GM18519 (cell line): ENCODE measurements at regions not wholly inside any gene's neighbourhood (a gene's known extent, or its start where the extent isn't known, plus 50 kb on each side); places are given as distances from the start of the nearest gene placed in this dataset.
"Not testable (repeated sequence)": the region's sequence is repeated elsewhere in the genome, so short reads cannot be mapped to it uniquely, and the experiment has no call there.

Experiments
- ATAC-seq: cut with Tn5 transposase; IDR thresholded peaks from one replicate; pipeline ENCODE4 v1.9.1; 2021; ENCODE audit warnings: mild to moderate bottlenecking, moderate library complexity; ENCODE audit not compliant: unreplicated experiment, low FRiP score

GRCh38 chr1:148432318-148432717 is 50.8 kb downstream of the PPIAL4G start:
- not testable (repeated sequence) for ATAC-seq

GRCh38 chr1:148429856-148430255 is 53.2 kb downstream of the PPIAL4G start:
- ATAC-seq = not testable (repeated sequence)

- ATAC-seq = not testable (repeated sequence)
Observed at GRCh38 chr1:148426940-148427611, 56.0 kb downstream of the PPIAL4G start.

GRCh38 chr1:148426385-148426784 is 56.7 kb downstream of the PPIAL4G start:
- not testable (repeated sequence) for ATAC-seq

GRCh38 chr1:148424143-148425003 is 58.7 kb downstream of the PPIAL4G start:
- ATAC-seq = not testable (repeated sequence)

- ATAC-seq = not testable (repeated sequence)
Observed at GRCh38 chr1:148422921-148423320, 60.2 kb downstream of the PPIAL4G start.

- not testable (repeated sequence) for ATAC-seq
Observed at GRCh38 chr1:148417241-148417640, 65.9 kb downstream of the PPIAL4G start.

- not testable (repeated sequence) for ATAC-seq
Observed at GRCh38 chr1:148413385-148413784, 69.7 kb downstream of the PPIAL4G start.

- not testable (repeated sequence) for ATAC-seq
Observed at GRCh38 chr1:148404786-148405568, 78.1 kb downstream of the PPIAL4G start.

GRCh38 chr1:148403925-148404324 is 79.2 kb downstream of the PPIAL4G start:
- ATAC-seq = not testable (repeated sequence)

GRCh38 chr1:148403085-148403456 is 80.0 kb downstream of the PPIAL4G start:
- not testable (repeated sequence) for ATAC-seq

GRCh38 chr1:148402152-148403084 is 80.7 kb downstream of the PPIAL4G start:
- ATAC-seq = peak; percentile 78

- not testable (repeated sequence) for ATAC-seq
Observed at GRCh38 chr1:148397516-148397915, 85.6 kb downstream of the PPIAL4G start.

- ATAC-seq = not testable (repeated sequence)
Observed at GRCh38 chr1:148392505-148392904, 90.6 kb downstream of the PPIAL4G start.

- not testable (repeated sequence) for ATAC-seq
Observed at GRCh38 chr1:148391323-148391722, 91.8 kb downstream of the PPIAL4G start.

GRCh38 chr1:148389027-148389339 is 94.1 kb downstream of the PPIAL4G start:
- no peak for ATAC-seq

GRCh38 chr1:148388260-148389026 is 94.7 kb downstream of the PPIAL4G start:
- ATAC-seq = no peak

GRCh38 chr1:148387949-148388259 is 95.2 kb downstream of the PPIAL4G start:
- ATAC-seq = not testable (repeated sequence)
